DMS79 treated with DMSO at 0.1 percent for 48 hours (cell line): ENCODE measurements at regions not wholly inside any gene's neighbourhood (a gene's known extent, or its start where the extent isn't known, plus 50 kb on each side); places are given as distances from the start of the nearest gene placed in this dataset.

Experiments
- DNase-seq: peaks from one replicate; lab custom pipeline; 2025; lab: John Stamatoyannopoulos, UW

DNA sequence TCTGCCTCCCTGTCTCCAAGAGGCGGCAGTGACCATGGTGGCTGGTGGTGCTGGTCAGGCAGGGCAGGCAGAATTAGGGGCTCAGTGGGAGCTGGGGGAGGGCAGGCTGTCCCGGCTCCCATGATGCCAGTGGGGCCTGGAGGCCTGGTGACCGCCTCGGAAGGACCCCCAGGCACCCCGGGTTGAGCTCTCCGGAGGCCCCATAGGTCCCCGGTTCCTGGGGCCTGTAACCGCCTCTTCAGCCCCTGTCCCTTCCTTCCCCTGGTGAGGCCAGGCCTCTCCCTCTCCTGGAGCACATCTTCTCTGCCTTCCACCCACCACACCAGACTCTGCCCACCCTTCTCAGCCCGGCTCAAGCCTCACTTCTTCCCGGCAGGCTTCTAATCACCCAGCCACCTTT lies 117.7 kb upstream of the GSC start:
- DNase-seq, result no peak

- no peak for DNase-seq
These were observed 117.0 kb upstream of the GSC start for GRCh38 chr14:94886931-94887330.

DNA sequence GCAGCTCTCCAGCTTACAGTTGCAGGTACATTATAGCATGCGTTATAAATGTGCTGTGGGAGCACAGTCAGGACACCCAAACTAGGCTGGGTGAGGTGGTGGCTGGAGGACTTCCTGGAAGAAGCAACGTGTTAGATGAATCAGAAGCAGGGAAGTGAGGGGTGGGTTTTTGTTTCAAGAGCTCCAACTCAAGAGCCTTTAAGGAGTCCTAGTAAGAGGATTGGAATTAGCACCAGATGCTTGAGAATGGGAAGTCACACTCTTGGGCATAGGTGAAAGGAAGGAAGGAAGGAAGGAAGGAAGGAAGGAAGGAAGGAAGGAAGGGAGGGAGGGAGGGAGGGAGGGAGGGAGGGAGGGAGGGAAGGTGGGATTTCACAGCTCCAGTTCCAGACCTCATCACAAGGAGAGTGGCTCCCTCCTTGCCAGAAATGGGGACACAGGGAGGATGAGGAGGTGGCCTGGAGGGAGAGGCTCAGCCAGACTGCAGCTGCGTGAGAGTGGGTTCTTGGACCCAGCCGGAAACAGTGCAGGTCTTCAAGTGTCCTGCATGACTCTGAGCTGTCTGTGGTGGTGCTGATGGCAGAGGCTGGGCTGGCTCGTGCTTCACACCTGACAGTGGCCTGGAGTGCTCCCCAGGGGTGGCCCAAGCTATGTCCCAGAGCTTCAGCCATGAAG lies 115.7 kb upstream of the GSC start:
- no peak for DNase-seq

DNA sequence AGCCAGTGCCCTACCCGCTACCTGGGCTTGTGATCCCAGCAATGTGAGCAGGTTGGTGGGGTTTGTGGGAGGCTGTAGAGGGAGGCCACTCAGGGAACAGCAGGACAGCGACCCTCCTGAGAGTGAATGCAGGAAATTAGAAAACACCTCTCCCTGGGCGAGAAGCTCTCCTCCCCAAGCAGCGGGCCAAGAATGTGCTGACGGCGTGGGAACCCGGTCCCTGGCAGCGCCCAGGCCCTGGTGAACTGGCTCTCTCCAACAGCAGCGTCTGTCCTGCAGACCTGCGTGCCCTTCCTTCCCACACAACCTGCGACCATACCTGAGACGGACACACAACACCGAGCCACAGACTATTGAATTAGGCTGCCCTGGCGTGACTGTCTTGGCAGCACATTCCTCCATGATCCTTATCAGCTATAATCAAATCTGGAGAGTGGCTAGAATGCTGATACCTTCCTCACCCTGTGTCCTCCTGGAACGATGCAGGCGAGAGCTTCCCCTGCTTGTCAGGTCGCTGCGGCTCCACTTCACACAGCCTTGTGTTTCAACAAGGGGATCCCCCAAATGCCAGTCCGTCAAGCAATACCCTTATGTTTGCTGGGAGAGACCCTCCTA lies 114.8 kb upstream of the GSC start:
- DNase-seq, result no peak

- DNase-seq, result no peak
These were observed 112.5 kb upstream of the GSC start for GRCh38 chr14:94882401-94882800.

GRCh38 chr14:94880876-94881275 lies 111.0 kb upstream of the GSC start:
- DNase-seq, result no peak

- no peak for DNase-seq
These were observed 110.2 kb upstream of the GSC start for GRCh38 chr14:94880106-94880505.

DNA sequence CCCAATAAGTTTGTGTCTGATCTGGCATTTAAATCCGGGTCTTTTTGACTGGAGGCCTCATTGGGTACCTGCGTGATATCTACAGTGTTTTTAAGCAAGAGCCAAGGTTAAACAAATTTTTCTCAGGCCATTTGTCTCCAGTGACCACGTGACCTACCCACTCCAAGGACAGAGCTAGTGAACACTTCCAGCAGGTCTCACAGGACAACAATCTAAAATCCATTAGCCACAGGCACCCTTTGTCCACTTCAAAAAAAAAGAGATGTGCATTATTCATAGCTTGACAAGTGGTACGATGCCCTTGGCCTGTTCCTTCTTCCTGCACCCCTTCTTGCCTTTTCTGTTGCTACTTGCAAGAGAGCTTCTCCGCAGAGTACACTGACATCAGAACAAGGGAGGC lies 109.6 kb upstream of the GSC start:
- DNase-seq, result no peak

DNA sequence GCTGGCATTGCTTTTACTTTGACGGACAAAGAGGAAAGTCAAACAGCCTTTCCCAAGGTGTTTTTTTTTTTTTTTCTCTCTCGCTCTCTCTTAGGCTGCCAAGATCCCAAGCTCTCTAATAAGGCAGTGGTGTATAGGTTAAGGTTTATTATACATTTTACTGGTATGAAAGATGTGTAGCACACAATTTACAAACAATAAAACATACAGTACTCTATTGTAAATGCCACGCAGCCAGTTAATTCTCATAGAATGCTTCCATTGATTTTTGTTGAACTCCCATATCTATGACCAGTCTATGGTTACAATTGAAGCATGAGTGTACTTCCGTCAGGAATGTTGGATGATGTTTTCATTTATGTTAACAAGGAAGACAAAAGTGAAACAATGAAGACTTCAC lies 106.4 kb upstream of the GSC start:
- no peak for DNase-seq

DNA sequence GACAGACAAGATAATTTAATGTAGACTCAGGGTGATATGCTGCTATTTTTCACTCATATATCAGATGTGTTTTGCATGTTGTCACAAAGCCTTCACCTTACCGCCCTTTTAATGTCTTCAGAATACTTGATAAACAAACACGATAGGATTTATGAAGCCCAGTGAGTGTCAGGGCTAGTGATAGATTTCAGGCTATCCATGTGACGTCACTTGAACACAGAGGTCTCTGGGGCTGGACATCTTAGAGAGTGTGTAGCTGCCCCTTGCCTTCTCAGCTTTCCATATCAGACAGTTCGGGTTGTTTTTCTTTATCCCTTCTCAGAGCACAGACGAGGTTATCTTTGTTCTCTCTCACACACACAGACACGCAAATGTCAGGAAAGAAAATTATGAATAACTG lies 105.3 kb upstream of the GSC start:
- no peak for DNase-seq

DNA sequence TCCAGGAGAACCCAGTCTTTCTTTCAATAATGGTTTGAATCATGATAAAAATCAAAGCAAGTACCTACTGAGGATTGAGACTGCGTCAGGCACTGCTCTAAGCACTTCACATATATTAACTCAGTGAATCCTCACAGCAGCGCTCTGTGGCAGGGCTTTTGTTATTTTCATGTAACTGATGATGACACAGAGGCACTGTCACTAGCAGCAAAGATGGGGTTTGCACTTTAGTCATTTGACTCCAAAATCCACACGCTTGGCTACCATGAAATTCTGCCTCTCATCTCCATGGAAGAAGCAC lies 98.8 kb upstream of the GSC start:
- DNase-seq, result no peak

DNA sequence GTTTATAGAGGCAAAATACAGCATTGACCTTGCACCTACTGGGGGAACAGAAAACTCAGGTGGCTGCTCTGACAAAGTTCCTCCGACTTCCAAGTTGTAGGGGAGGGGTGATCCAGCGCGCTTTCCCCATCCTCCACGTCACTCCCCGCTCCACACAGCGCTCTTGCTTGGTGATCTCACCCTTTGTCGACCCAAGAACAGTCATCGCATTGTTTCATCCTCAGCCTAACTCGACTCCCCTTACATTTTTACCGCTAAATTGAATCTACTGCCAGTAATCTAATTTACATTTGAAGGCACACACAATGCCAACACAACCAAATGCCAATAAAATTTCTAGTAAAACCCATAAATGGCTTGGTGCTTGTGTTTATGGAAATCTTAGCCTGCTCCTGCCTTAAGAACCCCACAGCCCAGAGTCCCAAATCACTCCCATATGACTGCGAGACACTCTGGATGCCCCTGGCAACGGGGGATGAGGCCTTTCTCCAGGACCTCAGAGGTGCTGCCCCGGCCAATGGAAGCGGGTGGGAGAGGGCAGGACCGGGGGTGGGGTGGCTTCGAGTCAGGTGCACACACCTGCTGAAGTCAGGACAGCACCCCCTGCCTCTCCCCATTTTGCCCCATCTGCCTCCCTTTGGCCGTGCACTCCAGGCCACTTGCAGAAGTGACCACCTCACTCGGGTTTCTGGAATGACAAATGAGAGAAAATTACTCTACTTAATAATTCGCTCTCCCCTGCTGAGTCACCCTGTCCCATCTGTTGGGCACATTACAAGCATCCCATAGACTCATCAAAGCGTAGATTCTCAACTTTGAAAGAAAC lies 98.2 kb upstream of the GSC start:
- no peak for DNase-seq

DNA sequence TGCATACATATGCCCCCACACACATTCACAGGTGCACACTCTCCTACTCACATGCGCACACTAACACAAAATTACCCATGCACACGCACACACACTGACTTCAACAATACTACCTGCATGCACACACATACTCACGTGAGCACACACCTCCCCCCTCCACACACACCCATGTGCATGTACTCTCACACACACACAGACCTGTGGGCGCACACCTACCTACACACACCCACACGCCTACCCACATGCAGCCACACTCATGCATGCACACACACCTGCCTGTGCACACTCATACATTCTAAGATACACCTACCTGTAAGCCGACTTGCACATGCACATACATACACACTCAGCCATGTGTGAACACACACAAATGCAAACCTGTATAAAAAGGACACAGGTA lies 97.3 kb upstream of the GSC start:
- DNase-seq, result no peak

DNA sequence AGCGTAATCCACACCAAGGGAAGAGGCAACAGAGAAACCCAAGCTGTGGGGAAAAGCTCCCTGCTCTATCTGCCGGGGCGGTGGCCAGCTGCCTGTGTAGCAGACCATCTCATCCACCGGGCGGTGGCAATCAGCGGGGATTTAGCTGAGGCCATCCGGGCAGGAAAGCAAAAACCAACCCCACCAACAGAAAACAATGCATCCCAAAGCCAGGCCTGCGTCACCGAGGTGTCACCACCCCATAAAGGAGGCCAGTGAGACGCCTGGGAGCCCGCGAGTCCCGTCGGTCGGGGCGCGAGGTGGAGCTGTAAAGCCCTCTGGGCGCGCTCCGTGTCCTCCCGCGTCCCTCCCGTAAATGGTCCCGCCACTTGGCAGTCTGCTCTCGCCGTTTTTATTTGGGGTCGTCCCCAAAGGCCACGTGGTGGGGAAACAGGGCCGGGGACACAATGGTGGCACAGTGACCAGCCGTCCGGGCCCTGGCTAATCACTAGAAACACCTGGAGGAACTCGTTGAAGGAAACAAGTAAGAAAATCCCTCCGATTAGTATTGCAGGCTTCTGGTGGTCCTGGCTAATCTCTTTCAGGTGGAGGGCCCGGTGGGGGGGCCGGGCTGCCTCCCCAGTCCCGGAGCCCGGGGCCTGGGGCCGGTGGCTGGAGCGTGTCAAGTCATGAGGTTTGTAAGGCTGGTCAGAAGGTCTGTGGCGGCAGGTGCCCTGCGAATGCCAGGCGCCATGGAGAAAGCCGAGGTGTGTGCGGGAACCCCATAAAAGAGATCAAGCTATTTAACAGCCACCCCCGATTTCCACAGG lies 94.7 kb upstream of the GSC start:
- DNase-seq, result no peak

DNA sequence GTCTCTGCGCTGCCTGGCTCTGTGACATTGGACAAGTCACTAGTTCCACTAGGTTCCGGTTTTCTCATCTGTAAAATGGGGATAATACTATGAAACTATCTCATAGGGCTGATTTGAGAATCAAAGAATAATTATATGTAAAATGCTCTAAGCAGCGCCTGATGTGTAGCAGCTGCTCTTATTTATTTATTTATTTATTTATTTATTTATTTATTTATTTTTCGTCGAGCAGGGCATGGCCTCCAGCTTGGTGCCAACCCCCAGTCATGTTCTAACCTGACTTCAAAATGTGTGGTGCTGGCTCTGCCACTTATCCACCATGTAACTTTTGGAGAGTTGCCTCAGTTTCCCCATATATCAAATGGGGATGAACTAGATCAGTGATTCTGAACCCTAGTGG lies 93.5 kb upstream of the GSC start:
- DNase-seq, result no peak

DNA sequence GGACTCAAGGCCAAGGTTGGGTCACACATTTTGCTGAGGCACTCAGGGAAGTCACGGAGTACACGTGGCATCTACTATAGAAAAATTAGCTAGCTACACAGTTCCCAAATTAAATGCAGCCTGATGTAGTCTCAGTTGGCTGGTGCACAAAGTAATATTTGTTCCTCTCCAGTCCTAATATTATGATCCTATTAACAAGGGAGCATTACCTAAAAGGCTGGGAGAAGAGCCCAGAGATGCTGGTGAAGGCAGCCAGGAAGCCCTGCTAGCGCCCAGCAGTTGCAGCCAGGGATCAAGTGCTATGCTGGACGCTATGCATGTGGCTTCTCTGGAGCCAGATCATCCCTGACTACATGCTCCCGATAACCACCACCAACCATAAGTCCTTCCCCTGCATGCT lies 88.0 kb upstream of the GSC start:
- no peak for DNase-seq

DNA sequence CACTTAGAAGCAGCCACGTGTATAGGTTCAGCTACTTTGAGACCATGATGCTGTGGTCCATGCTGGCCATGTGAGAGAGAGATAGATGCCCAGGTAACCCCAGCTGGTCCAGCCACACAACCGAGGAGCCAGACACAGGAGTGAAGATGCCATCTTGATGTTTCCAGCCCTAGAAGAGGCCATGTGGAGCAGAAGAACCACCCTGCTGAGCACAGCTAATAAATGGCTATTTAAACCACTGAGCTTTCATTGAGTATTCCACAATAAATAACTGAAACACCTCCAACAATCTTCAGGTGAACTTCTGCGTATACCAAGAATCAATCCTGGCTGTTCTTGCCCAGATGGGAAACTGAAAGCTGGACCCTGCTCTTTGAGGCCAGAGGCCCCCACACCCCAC lies 84.0 kb upstream of the GSC start:
- DNase-seq, result no peak

DNA sequence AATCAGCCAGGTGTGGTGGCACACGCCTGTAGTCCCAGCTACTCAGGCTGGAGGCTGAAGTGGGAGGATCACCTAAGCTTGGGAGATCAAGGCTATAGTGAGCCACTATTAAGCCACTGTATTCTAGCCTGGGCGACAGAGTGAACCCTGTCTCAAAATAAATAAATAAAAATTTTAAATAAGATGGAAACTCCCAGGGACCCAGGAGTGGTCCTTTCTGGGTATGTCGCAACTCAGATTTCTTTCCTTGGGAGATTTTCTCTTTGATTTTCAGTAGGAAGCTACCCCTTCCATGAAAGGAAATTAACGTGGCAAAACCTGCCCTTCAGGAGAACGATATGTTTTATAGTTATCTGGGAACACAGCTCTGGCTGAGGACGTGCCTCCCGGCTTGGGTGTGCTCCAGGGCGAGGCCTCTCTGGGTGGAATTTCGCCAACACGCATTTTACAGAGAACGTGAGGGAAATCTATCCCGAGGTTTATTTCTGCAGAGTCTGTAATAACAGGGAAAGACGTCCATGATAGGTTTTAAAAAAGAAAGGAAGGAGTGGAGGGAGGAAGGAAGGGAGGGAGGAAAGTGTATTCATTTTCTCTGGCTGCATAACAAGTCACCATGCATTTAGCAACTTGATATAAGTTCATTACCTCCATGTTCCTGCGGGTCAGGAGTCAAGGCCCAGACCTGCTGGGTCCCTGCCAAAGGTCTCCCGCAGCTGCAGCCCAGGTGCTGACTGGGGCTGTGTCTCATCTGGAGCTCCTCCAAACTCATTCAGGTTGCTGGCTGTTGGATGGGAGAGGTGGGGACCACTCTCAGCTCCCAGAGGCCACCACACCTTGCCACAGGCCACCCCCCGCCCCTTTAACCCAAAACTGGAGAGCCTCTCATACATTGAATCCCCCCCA lies 80.6 kb upstream of the GSC start:
- no peak for DNase-seq

DNA sequence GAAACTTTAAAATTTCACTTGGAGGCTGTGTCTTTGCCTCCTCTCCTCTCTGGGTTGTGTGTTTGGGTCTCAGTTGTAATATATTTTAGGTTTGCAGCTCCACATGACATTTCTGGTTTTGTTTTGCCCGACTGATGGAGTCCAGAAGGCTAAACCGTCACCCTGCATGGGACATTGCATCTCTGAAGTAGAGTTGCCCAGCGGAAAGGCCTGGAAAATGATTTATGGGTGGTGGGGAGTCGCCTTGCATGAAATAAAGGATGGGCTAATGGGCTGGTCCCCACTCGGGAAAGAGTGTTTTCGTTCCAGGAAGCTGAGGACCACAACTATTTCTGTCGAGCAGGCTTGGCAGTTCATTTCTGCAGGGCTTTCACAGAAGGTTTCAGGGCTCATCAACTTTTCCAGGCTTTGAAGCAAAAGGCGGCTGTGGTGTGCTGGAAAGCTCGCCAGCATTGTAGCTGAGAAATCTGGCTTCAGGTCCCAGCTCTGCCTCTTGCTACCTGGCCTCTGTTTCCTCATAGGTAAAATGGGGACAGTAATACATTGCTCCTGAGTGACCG lies 74.8 kb upstream of the GSC start:
- DNase-seq, result no peak

- no peak for DNase-seq
These were observed 70.6 kb upstream of the GSC start for GRCh38 chr14:94840467-94840866.

DNA sequence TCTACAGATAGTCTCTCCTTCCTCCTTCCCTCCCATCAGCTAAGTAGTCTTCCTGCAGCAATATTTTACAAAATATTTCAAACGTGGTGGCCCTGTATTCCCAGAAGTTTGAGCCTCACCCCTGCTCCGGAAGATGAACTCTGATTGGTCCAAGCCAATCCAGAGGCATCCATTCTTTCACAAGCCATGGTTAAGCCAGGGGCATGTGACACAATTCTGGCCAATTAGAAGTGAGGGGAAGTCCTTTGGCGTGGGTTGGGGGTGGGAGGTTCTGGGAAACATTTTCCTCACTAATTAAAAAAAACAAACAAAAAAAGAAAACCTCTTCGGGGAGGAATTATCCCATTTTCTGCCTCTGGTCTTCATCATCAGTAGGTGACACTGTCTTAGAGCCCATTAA lies 69.4 kb upstream of the GSC start:
- DNase-seq, result no peak
